ENCODE measurements at regions not wholly inside any gene's neighbourhood (a gene's known extent, or its start where the extent isn't known, plus 50 kb on each side); places are given as distances from the start of the nearest gene placed in this dataset.

DNA sequence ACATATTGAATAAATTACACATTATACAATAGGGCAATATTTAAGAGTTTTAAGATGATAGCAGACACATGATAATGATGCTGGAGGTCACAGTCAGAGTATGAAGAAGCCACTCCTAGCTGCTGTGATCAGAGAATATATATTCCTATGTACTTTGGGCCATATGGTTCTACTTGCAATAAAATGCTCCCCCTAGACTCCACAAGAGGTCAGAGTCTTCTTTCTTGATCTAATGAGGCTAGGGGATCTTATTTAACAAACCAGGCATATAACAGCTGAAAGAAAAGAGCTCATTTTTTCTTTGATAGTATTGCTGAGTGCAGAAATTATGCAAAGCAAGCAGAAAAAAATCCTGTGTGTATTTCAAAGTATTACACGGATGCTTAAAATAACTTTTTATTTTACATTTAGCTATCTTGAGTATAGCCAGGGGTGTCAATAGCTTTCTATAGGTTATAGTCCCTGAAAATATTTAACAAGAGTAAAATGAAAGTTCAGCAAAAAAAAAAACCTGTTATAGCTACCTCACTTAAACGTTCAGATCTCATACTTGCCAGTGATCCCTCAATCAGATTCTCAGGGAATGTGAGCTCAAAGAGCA is 748.7 kb upstream of the CHAC2 start:
- no peak for DNase-seq

DNA sequence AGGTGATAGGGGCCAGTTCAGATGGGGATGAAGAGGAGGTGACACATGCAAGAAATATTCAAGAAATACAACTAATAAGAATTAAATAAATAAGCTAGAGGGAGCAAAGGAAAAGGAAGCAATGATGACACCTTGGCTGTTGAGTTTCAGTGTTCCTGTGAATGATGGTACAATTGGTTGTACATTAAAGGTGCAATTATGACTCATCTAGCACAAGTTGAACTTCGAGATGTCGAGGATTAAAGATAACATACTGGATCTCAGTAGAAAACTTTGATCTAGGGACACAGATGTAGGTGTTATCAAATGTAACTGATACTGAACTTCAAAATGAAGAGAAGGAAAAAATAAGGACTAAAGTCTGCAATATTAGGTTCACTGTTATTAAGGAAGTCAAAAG is 760.6 kb upstream of the CHAC2 start:
- no peak for DNase-seq

DNA sequence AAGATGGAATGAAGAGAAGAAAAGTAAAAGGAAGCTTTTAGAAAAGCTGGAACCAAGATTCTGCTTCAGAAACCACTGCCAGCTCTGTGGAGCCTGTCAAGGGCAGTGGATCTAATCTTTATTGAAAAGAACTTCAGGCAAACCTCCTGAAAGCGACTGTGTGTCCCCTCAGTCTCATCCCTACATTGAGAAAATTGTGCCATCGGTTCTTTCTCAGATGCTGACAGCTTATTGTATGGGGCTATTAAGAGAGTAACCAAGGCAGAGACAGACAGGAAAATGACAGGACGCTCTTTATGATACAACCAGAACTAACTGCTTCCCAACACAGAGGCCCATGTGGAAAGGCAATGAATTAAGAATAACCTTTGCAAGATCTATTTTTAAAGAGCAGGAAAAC is 763.2 kb upstream of the CHAC2 start:
- DNase-seq, result no peak

DNA sequence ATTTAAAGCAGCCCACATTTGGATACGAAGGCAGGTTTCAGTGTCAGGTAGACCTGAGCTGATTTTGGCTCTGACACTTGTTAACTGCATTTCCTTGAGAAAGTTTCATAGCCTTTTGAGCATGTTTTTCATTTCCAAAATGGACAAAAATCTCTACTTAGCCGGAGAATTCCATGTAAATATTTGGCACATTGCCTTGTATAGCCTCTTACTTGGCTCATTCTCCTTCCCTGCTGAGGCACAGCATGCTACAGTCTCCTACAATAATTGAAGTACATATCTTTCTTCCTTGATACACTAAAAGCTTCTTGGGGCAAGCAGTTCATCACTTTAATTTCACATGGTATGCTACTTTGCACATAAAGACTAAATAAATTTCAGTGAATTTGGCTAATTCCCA is 772.2 kb upstream of the CHAC2 start:
- DNase-seq, result no peak

DNA sequence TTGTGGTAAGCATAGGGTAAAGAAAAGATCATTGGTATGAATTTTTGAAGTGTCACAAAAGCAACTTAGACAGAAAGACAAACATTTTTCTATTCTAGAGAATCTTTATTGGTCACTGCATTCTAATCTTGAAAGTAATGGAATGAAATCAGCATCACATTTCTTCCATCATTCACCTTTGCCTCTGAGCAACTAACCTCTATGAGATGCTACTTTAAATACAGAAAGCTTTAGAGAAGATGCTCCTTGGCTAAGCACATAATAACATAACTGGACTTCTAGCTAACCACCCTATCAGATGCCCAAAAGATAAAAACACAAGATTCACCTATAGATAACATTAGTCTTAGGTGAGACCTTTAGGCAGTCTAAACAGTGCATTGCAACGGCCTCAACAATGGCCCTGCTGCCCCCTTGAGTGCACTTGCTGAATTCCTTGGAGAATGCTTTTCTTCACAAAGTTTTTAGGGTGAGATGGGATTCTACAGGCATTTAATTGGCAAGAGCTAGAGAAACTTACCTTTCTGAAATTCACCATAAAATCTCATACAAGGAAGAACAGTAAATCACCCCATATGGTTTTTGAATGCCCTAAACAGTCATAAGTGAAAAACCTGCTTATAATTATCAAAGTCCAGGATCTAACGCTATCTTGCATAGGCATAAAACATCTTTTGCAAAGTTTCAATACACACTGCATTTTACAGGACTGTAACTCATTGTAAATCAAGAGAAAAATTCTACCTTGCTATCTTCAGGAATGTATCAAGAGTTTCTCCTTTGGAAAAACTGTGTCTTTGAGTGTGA is 791.3 kb upstream of the CHAC2 start:
- peak; percentile 20 for DNase-seq

DNA sequence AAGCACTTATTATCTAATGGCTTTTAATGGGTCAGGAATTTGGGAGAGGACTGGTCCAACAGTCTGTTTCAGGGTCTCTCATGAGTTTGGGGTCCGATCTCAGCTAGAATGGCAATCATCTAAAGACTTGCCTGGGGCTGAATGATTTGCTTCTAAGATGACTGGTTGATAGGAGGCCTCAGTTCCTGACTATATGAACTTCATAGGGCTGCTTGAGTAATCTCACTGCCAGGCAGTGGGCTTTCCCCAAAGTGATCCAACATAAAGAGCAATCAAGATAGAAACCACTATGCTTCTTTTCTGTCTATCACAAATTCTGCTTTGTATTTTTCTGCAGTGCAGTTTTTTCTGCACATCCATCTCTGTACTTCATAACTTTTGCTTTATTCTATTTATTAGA is 793.5 kb upstream of the CHAC2 start:
- no peak for DNase-seq

DNA sequence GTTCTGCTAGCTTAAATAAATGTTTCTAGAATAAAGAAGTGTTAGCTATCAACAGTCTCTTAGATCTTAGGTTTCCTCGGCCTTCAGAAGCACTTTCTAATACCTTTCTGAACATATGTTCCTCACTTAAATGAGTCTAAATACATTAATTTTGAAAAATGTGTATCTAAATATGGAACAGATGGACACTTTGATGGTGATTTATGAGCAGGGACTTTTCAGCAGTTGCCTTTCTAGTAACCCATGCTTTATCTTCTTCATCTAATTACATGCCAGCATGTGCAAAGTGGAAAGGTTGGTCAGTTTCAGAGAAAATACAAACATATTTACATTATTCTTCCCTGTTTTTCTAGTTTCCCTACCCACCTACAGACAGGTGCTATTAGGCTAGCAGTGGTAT is 797.0 kb upstream of the CHAC2 start:
- no peak for DNase-seq

DNA sequence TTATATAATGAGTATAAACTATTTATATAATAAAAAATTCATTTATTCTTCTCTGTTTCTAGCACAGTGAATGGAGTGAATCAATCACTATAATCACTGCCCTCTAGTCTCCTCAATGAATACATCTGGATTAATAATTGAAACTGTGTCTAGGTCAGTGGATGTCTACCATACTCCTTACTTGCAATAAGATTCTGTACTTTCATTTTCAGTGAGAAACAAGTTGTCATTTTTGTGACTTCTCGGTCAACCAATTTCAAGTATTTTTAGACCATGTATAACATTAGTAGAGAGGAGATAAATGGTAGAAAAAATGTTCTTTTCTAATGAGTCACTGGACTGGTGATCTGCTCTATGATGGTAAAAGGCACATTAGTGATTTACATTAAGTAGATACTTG is 799.6 kb upstream of the CHAC2 start:
- no peak for DNase-seq

DNA sequence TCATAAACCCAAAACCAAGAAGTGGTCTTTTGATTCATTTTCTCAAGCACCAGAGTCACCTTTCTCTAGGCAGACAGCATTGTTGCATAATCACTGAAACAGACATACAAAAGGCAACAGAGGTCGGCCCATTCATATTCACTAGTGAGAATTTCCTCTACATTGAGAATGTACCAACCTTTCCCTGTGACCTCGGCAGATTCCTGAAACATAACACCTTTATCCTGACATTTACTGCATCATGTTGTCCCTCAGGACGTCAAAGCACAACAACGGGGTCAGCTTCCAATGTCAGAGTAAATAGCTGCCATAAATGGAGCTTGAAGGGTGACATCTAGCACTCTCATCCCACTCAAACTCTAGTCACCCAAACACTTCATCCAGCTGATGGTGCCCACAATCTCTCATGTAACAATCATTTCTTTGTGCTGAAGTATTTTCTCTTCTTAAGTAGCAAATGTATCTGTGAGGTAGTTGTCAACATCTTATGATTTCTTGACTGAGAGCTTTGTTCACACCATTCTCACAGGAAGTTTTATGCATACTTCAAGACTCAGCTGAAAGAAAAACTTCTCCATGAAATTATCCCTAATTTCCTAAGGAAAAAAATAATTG is 802.6 kb upstream of the CHAC2 start:
- DNase-seq, result no peak

DNA sequence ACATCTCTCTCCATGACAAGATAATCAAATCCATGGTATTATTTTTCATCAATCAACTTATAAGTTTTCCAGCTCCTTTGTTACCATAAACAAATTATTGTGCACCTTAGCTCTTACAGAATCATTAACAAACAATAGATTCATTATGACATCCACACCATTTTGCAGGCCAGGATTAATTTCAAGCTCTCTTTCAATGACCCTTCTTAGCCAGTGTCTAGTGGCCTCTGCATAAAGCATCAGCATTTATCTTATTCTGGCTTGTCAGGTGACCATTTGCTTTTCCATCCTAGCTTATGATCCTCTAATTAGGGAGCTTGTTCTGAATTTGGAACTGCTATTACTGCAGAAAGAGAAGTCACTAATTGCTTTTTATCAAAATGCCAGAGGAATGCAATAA is 806.2 kb upstream of the CHAC2 start:
- no peak for DNase-seq

DNA sequence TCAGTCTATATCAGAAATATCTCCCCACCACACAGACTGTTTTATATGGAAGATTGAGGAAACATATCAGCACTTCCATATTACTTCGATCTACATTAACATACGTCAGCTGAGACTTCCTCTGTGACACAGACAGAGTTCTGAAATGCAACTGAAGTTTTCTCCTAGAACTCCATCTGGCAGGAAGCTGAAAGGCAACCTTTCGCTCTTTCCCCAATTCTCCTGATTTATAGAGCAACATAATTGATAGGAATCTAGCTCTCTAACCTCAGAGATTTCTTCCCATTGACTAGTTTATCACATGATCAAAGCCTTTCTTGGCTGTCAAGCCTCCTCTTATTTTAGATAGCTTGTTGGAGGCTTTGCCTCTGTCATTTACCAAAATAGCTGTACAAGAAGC is 806.7 kb upstream of the CHAC2 start:
- no peak for DNase-seq

DNA sequence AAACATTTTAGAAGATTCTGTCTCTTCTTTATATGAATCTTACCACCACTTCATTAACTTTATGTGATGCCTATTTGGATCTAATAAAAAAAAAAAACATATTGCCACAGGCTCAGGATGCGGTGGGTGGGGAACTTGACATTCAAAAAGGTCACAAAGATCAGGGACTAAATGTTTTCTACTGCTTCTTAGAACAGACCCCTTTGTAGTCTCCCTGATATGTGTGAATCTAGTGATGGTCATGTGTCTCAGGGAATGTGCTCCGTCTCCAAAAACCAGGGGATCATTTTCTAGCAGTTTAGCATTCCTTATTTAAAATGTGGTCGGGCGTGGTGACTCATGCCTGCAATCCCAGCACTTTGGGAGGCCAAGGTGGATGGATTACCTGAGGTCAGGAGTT is 807.8 kb upstream of the CHAC2 start:
- no peak for DNase-seq

DNA sequence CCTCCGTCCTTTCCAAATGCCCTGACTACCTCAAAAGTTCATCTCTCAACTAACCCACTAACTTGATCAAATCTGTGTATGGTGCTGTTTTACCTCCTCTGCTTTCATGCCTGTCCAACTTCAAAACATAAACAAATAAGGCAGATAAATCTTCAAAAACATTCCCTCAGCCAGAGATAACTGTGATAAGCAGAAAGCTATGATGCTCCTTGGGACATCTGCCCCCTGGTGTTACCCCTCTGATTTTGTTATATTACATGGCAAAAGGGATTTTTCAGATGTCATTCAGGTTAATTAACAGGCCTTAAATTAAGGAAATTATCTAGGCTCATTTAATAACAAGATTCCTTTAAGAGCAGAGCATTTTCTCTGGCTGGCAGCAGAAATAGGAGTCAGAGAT is 810.8 kb upstream of the CHAC2 start:
- no peak for DNase-seq

DNA sequence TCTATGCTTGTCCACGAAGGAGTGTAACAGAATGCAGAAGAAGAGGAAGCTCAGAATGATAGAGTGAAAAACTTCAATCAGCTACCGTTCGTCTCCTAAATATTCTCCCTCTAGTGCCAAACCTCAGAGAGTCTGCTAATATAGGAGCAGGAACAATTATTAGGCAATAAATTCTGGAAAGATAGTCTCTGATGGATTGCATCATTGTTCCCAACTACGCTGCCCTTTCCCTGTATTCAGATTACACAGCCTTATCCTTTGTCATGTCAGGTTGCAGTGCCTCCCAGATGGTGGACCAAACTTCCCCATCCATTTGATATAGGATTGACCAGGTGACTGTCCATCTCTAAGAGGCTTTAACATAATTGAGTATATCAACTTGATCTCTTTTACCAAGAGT is 811.5 kb upstream of the CHAC2 start:
- DNase-seq, result no peak

DNA sequence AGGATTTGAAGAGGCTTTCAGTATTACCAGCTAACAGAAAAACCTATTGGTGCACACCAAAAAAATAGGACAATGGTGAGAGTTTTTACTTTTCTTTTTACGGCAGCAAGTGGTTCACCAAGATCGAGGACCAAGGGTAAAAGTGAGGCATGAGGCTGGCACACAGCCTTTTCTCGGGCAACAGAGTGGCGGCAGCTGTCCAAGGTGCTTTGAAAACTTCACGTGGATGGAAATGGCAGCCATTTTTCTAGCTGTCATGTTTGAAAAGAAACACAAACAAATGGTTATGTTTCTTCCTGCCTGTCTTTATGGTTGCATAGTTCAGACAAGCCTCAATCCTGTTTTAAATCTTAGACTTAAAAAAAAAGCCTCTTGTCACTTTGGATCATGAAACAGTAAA is 812.5 kb upstream of the CHAC2 start:
- DNase-seq, result no peak

DNA sequence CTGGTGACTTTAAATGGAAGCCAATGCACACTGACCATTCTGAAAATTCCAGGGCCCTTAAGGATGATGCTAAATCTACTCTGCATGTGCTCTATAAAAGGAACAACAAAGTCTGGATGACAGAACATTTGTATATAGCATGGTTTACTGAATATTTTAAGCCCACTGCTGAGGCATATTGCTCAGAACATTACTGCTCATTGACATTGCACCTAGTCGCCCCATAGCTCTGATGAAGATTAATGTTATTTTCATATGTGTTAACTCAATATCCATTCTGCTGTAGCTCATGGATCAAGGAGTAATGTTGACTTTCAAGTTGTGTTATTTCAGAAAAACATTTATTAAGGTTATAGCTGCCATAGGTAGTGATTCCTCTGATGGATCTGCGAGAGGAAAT is 827.5 kb upstream of the CHAC2 start:
- DNase-seq, result no peak

DNA sequence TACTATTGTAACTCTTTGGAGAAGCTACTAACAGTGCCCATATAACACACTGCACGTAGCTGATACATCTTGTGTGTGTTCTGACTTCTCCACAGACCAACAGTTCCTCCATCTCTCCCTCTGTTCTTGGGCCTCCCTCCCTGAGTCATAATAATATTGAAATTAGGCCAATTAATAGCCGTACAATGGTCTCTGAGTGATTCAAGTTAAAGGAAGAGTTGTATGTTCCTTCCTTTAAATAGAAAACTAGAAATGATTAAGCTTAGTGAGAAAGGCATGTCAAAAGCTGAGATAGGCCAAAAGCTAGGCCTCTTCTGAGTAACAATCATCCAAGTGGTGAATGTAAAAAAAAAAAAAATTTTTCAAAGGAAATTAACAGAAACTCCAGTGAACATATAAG is 828.4 kb upstream of the CHAC2 start:
- no peak for DNase-seq

DNA sequence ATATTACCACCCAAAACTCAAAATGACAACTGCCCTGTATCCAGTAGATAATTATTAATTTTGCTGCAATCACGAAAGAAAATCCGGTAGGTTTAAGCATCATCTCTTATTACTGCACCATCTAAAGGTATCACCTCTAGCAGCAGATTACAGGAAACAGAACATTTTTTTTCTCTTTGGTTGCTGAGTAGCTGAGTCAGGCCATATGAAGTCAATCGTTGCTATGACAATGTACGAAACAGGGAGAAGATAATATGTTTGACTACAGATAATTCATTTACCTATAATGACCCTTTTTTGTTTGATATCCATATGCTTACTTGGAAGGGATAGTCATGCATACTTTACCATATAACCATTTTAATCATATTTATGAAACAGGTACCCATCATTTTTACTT is 831.6 kb upstream of the CHAC2 start:
- DNase-seq, result no peak

DNA sequence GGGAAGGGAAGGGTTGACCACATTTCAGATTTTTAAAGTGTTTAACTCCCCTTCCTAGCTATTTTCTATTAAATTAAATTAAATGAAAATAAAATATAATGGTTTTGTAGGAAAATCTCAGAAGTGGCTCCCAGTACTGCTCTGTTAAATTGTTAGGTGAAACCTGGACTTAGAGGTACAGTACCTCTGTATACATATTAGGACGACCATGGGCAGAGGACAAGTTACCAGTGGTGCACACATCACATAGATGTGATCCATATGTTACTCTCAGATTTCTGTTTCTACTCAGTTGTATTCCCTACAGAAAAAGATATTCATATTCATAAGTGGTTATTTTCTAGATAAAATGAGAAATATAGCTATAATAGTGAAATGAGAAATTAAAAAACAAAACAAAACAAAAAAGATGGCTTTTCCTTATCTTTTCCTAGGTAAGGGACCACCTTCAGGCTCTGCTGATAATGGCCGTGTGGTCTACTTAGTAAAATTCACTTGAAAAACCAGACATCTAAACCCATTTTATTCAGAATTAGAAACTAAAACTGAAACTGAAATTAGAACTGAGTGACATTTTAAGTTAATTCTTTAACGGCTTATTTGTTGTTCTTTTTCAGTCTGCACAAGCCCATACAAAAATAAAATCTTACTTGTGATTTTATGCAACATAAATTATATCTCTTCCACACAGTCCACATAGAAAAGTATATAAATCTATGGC is 832.5 kb upstream of the CHAC2 start:
- DNase-seq, result no peak

DNA sequence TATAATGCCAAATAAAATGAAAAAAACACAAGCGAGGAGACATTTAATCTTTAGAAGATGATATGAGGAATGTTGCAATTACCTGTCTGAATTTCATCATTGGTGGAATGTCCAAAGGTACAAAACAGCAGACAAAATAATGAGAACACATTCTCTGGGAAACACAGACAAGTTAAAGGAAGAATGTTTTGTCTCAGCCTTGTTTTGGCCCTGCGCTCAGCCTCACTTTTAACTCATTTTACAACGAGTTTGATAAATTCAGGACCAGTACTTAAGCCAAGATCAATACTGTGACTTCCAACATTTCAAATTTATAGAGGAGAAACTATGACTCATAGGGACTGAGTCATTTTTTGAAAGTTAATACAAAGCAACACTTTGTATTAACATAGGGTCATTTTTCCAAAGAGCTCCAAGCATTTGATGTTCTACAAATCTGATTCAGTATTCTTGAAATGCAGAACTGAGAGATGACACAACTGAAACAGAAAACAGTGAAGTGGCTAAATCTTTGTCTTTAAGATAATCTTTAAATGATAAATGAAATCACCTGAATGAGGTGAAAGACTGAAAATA is 833.2 kb upstream of the CHAC2 start:
- peak; percentile 32 for DNase-seq

DNA sequence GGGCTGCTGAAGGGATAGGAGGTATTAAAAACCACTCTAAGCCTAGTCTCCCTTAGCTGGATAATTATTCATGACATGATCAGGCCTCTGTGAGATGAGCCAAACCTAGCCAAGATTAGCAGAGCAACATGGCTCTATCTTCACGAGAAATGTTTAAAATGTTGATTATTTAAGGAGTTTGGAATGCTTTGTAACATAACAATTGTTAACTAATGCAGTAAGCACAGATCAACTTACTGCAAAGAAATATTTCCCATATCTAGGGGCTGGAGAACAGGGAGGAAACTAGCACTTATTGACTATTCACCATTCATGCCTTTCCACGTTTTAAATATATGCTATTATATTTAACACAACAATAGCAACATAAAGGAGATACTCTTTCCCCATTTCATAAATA is 833.7 kb upstream of the CHAC2 start:
- DNase-seq, result no peak

DNA sequence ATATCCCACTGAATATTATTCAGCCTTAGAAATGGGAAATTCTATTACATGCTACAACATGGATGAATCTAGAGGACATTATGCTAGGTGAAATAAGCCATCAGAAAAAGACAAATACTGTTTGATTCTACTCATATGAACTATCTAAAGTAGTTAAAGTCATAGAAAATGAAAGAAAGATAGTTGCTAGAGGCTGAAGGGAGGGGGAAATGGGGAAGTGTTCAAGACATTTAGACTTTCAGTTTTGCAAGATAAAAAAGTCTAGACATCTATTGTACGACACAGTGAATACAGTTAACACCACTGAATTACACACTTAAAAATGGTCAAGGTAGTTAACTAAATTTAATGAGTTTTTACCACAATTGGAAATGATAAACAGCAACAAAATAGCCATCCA is 835.9 kb upstream of the CHAC2 start:
- DNase-seq, result no peak

DNA sequence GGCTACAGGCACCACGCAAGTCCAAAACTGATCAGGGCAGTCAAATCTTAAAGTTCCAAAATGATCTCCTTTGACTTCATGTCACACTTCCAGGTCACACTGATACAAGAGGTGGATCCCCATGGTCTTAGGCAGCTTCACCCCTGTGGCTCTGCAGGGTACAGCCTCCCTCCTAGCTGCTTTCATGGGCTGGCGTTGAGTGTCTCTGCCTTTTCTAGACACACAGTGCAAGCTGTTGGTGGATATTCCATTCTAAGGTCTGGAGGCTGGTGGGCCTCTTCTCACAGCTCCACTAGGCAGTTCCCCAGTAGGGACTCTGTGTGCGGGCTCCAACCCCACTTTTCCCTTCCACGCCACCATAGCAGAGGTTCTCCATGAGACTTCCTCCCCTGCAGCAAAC is 838.2 kb upstream of the CHAC2 start:
- no peak for DNase-seq

DNA sequence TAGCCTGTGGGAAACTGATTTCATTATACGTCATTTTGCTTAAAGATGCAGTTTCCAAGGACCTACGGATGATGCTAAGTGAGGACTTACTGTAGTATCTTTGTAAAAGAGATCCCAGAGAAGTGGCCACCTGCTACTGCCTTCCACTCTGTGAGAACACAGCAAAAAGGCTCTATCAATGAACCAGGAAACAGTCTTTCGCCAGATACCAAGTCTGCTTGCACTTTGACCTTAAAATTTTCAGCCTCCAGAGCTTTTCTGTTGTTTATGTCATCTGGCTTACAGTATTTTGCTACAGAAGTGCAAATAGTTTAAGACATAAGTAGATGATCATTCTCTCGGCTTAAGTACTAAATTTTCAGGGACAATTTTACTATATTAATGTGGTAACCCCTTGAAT is 847.9 kb upstream of the CHAC2 start:
- DNase-seq, result no peak
